ENCODE measurements at regions not wholly inside any gene's neighbourhood (a gene's known extent, or its start where the extent isn't known, plus 50 kb on each side); places are given as distances from the start of the nearest gene placed in this dataset.

DNA sequence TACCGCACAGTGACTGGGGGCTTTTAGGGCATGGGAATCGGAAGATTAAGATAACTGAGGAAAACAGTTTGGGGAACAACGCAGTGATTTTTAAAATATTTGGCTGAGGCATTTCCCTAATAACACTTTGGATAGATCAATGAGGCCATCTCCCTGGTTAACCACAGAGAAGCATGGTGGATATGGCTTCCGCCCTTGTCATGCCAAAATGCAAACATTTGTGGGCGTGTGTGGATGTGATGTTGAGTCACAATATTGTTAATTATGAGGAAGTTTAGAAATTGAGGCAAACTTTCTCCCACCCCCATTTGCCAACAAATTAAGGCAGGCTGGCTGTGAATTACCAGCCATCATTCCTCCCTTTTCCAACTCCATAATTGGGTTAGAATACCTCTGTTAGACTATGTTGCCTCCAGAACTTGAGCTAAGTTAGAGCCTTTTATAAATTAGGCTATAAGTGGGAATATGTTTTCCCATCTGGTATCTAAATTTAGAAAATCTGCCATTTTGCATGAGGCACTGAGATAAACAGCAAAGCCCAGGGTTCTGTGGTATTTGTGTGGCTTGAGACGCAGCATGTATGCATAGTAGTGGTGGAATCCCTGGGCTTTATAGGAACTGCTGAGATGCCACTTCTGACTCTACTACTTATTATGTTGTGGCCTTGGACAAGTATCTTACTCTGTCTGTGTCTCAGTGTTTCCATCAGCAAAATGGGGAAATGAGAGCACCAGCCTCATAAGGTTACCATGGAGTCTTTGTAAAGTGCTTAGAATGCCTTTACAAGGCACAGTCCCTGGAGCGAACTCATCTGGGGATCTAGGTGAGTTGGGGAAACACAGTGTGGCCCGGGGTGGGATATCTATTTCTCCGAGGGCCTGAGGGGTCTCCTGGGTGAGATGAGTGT is 154.6 kb downstream of the C1orf94 start:
- DNase-seq = no peak

- no peak for DNase-seq
Measured at GRCh38 chr1:34332996-34333395, 156.3 kb downstream of the C1orf94 start.

GRCh38 chr1:34338871-34339270 is 162.2 kb downstream of the C1orf94 start:
- DNase-seq = no peak

DNA sequence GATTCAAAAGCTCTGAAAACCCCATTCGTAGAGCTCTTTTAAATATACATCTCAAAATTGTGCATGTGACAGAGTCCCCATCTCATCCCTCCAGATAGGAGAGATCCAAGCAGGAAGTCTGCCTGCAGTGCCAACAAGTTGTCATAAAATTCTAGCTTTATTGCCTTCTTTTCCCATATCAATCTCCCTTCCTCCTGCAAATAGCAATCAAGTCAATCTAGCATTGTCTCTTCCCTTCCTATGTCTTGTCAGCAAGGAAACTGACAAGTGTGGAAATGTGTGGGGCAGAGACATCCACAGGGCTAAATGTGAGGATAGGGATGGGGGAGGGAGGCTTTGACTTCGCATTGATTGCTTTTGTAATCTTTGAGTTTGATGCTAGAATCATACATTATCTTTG is 165.2 kb downstream of the C1orf94 start:
- no peak for DNase-seq

DNA sequence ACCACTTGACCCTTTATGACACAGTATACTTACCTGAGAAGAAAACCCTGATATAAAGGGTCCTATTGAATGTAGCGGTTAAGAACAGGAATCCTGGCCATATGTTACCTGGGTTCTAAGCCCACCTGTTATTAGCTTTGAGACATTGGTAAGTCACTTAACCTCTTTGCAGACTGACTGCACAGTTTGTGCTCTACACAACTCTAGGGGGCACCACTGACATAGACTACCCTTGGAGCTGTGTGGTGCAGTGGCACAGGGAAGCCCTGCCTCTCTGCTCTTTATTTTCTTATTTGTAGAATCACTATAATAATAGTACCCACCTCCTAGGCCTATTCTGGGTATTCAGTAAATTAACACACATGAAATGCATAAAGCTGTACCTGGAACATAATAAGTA is 165.6 kb downstream of the C1orf94 start:
- DNase-seq = no peak

DNA sequence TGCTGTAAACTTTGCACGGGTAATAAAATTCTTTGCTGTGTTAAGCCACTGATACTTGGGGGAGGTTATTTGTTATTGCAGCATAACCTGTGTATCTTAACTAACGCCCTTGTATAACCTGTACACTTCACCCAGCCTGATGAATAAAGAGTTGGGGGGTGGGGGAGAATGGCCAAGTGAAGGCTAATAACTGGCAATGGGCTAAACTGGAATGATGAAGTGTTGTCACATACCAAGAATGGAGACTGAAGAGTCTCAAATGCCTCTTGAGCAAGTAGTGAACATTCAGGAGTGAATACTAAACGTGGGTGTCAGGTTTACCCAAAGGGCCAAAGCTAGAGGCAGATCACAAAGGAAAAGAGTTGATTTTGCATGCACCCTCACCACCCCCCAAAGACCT is 169.4 kb downstream of the C1orf94 start:
- no peak for DNase-seq

- DNase-seq = no peak
Measured at GRCh38 chr1:34353409-34353808, 176.7 kb downstream of the C1orf94 start.

DNA sequence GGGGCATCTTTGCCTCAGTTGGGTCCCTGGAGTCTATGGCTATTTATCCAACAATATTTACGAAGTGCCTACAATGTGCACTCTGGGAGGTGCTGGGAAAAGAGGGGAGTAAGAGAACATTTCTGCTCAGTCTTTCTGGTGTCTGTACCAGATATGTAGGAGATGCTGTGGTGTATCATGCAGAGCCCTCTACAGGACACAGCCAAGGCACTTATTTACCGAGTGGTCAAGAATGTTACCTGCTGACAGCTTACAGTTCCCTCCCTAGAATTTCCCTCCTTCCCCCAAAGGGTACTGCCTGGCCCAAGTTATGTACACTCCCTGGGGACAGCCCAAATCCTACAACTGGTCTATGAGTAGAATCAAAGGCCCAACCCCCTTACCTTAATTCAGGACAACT is 177.7 kb downstream of the C1orf94 start:
- DNase-seq = no peak

DNA sequence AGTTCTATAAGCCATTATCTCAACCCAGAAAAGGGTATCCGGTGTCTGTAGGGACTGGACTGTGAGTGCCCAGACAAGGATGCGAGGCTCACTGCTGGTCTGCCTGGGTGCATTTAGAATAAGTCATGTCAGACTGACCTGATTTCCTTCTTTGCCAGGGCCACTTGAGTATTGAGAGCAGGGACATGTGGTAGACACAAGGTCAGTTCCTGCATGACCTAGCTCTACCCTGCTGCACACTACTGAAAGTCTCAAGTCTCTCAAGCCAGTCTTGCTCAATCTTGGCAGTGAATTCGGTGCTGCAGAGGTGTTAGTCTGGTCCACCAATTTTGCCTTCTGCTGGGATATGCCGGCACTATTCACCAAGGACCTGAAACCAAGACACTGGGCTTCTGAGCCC is 180.1 kb downstream of the C1orf94 start:
- DNase-seq = no peak

GRCh38 chr1:34358636-34359035 is 181.9 kb downstream of the C1orf94 start:
- DNase-seq = no peak

DNA sequence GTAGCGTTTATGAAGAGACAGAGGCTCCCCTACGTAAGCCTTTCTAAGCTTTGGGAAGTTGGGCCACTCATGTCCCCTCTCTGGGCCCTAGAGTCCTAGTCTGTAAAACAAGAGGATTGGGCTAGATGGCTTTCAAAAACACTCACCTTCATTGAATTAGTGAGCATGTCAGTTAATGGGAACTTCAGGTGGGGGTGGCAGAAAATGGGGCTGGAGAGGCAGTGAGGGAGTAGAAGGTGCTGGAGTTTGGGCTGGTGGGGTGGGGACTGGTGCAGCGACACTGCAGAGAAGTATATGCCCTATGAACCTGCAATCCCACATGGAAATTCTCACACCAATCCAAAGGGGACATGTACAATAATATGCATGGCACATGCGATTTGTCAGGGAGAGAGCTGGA is 182.7 kb downstream of the C1orf94 start:
- DNase-seq = no peak

- DNase-seq = no peak
Measured at GRCh38 chr1:34360574-34360973, 183.9 kb downstream of the C1orf94 start.

- no peak for DNase-seq
Measured at GRCh38 chr1:34361121-34361520, 184.4 kb downstream of the C1orf94 start.

GRCh38 chr1:34361781-34362357 is 185.2 kb downstream of the C1orf94 start:
- DNase-seq = no peak

DNA sequence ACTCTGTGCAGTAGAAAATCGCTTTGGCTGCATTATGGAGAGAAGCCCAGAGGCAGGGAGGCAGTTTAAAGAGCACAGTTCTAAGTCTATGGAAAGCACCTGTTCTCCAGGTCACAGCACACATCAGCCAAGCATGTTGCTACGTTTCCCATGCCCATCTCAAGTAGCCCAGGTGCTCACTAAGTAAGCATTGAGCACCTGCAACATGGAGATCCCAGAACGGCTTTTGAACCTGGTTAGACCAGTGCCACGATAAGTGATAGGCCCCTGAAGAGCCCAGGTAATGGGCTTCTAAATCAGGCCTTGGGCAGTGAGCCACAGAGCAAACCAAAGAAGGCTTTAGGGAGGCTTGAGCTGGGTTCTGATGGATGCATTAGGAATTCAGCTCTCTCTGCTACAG is 186.2 kb downstream of the C1orf94 start:
- no peak for DNase-seq

- no peak for DNase-seq
Measured at GRCh38 chr1:34363447-34363846, 186.7 kb downstream of the C1orf94 start.

GRCh38 chr1:34363915-34364314 is 187.2 kb downstream of the C1orf94 start:
- no peak for DNase-seq

DNA sequence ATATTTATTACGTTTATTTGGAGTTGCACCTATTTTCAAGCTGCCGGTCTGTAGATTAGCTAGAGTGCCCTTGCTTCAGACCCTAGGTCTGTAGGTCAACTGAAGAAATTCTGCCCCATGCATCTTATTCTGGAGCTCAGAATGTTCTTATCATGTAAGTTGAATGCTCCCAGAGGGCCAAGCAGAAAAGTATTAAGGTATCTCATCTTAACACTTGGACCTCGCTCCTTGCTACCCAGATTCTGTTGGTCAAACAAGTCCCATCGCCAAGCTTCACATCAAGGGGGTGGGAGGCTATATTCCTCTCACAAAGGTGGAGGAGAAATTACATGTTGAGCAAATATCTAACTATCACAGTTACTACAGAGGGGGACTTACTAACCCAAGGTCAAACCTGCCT is 187.7 kb downstream of the C1orf94 start:
- no peak for DNase-seq

- no peak for DNase-seq
Measured at GRCh38 chr1:34365295-34365694, 188.6 kb downstream of the C1orf94 start.

DNA sequence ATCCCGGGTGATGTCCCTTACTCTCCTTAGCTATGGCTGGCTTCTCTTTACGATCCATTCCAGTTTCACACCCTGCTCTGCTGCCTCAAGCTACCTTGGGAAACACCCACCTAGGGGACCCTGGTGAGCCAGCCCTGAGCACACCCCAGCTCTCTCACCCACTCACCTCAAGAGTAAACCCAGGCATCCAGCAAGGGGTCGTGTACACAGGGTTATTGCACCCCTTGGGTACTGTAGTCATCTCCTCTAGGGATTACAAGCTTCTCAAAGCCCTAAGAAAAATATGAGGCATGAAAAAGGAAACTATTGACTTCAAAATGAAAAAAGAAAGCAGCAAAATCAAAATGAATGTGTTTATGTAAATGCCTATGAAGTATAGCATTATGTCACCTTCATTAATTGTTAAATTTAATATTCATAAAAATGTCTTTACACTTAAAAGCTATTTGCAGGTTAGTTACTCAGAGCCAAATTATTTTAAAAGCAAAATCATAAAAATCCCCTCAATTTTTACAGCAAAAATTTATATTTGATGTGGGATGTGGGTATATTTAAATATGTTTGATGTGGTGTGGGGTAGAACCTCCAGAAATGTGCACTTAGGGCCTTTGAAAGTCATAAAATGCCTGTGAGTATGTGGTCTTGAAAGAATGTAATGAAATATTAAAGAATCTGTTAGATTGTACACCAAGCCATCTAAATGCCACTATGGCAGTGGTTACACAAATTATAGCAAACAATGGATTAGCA is 190.3 kb downstream of the C1orf94 start:
- no peak for DNase-seq

DNA sequence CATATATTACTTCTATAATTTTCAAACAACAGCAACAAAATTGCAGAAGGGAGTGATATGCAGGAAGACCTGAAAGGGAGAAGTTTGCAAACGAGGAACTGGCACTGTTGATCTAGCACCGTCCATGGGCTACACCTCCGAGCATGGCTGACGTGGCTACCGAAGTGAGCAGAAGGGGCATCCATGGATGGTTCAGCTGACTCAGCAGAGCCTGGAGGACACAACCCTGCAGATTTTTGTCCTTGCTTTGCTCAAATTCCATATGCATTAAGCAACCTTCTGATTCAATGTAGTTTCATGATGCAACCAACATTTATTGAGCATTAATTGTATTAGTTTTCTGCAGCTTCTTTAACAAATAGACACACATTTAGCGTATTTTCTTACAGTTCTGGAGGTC is 191.2 kb downstream of the C1orf94 start:
- DNase-seq = no peak

DNA sequence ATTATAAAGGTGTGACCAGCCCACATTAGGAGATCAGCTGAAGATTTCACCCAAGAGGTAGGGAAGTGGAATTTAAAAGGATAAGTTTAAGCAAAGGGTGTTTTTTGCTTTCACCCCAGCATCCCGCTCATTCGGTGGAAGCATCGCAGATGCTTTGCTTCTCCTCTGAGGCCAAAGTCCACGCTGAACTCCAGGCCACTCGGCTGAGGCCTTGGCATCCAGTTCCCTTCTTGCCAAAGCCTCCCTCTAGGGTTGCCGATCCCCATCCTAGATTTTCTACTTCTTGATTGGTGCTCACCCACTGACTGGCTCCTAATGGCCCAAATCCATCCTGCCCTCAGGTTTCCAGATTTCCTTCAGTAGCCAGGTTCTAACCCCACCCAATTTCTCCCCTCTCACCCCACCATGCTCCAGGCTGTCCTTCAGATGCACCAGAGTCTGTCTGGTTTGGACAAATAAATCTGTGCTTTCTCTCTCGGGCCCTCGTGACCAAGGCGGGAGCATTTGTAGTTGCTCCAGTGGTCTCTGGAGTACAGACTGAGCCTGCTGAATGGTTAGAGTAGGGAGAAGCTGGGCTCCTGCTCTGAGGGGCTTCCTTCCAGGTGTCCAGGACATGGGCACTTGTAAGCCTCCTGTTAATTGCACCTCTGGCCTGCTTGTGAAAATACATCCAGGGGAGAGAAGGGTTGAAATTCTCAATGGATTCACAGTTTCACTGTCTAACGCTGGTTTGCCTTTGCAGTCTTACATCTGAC is 193.2 kb downstream of the C1orf94 start:
- DNase-seq = no peak

DNA sequence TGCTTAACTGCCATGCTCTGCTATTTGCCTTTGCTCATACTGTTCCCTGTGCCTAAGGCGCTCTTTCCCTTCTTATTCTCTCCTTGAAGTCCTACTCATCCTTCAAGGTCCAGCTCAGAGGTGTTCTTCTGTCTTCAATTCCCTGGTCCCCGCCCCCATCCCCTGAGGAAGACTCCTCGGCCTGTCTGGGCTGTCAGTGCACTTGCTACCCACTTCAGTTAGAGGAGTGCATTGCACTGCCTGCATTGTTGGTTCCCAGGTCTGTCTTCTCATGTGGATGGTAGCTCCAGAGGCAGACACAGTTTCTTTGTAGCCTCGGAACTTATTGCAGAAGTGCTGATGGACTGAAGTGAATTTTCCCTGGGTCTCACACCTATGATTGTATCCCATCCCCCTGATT is 194.0 kb downstream of the C1orf94 start:
- DNase-seq = no peak
